Hepatocyte (in vitro differentiated cells): ENCODE measurements at regions not wholly inside any gene's neighbourhood (a gene's known extent, or its start where the extent isn't known, plus 50 kb on each side); places are given as distances from the start of the nearest gene placed in this dataset.
"Not testable (repeated sequence)": the region's sequence is repeated elsewhere in the genome, so short reads cannot be mapped to it uniquely, and the experiment has no call there.

Source experiments
- DNase-seq: peaks from one replicate; pipeline ENCODE4 v3.0.0-alpha.2; 2016; ENCODE audit warnings: low spot score
- H2AFZ ChIP-seq: fragments of 200-600 bp; sonication (generic); 2 replicates; pipeline ENCODE4 v1.6.0; 2016; ENCODE audit warnings: antibody characterized with exemption, mild to moderate bottlenecking
- H3K27ac ChIP-seq: fragments of 200-600 bp; sonication (generic); 2 replicates; pipeline ENCODE4 v1.5.1; 2016; ENCODE audit warnings: mild to moderate bottlenecking
- H3K27me3 ChIP-seq: fragments of 200-600 bp; sonication (generic); 2 replicates; pipeline ENCODE4 v1.6.1; 2016
- H3K36me3 ChIP-seq: fragments of 200-600 bp; sonication (generic); replicated peaks from 2 replicates; pipeline ENCODE4 v1.5.1; 2016; ENCODE audit warnings: low read depth; ENCODE audit not compliant: insufficient read depth
- H3K4me1 ChIP-seq: fragments of 200-600 bp; sonication (generic); 2 replicates; pipeline ENCODE4 v1.5.1; 2016; ENCODE audit warnings: mild to moderate bottlenecking, moderate library complexity; ENCODE audit not compliant: insufficient read depth
- H3K4me2 ChIP-seq: fragments of 200-600 bp; sonication (generic); 2 replicates; pipeline ENCODE4 v1.6.0; 2016
- H3K4me3 ChIP-seq: fragments of 200-600 bp; sonication (generic); 2 replicates; pipeline ENCODE4 v1.5.1; 2016; ENCODE audit warnings: mild to moderate bottlenecking
- H3K79me2 ChIP-seq: fragments of 200-600 bp; sonication (generic); 2 replicates; pipeline ENCODE4 v1.6.0; 2017; ENCODE audit warnings: mild to moderate bottlenecking
- H3K9me2 ChIP-seq: fragments of 200-600 bp; sonication (generic); replicated peaks from 2 replicates; pipeline ENCODE4 v1.6.0; 2017; ENCODE audit warnings: mild to moderate bottlenecking; ENCODE audit not compliant: insufficient read depth
- H3K9me3 ChIP-seq: fragments of 200-600 bp; sonication (generic); 2 replicates; pipeline ENCODE4 v1.5.1; 2016; ENCODE audit warnings: low read depth, mild to moderate bottlenecking
- H4K20me1 ChIP-seq: fragments of 200-600 bp; sonication (generic); 2 replicates; pipeline ENCODE4 v1.6.0; 2016; ENCODE audit warnings: mild to moderate bottlenecking; ENCODE audit not compliant: insufficient read depth, poor library complexity, severe bottlenecking
- CTCF ChIP-seq: fragments of 200-600 bp; sonication (generic); IDR thresholded peaks from 2 replicates; pipeline ENCODE4 v1.5.1; 2016; ENCODE audit warnings: antibody characterized with exemption, mild to moderate bottlenecking; ENCODE audit not compliant: poor library complexity
- EZH2 ChIP-seq: fragments of 200-600 bp; sonication (generic); IDR thresholded peaks from 2 replicates; pipeline ENCODE4 v1.6.1; 2016; ENCODE audit warnings: antibody characterized with exemption, mild to moderate bottlenecking, borderline replicate concordance
- EZH2phosphoT487 ChIP-seq: fragments of 200-600 bp; sonication (generic); IDR thresholded peaks from one replicate; pipeline ENCODE4 v1.6.1; 2018; ENCODE audit warnings: antibody characterized with exemption, mild to moderate bottlenecking, low read depth, moderate library complexity; ENCODE audit not compliant: unreplicated experiment, severe bottlenecking
- WGBS: methylation state at CpG from one replicate; pipeline ENCODE4 v1.1.6; 2016; ENCODE audit warnings: low lambda C conversion rate; ENCODE audit errors: missing lambda C conversion rate; 5-methylcytosine and 5-hydroxymethylcytosine counted together

GRCh38 chr5:87529486-87530076 is 116.9 kb upstream of the CCNH start:
- Histone ChIP-seq H3K9me2 (no peaks in the 10 kb centered on the region), H3K4me3 (no peak overlapping the region), H3K27ac (no peak overlapping the region), H3K79me2 (no peaks in the 10 kb centered on the region), H3K36me3 (no peaks in the 10 kb centered on the region), H3K9me3 (no peaks in the 10 kb centered on the region), H2AFZ (no peak overlapping the region), H4K20me1 (no peaks in the 10 kb centered on the region), H3K4me1 (no peaks in the 10 kb centered on the region), H3K4me2 (no peak overlapping the region), H3K27me3 (no peaks in the 10 kb centered on the region)
- no peak for TF ChIP-seq EZH2phosphoT487
- TF ChIP-seq EZH2, result no peak
- TF ChIP-seq CTCF, result no peak
- WGBS, result 100% methylated on average over 1 of the region's 1 CpG
- DNase-seq, result no peak

- Histone ChIP-seq H3K27ac (no peak overlapping the region), H3K4me2 (no peak overlapping the region), H3K9me3 (no peaks in the 10 kb centered on the region), H3K9me2 (no peaks in the 10 kb centered on the region), H3K4me1 (no peaks in the 10 kb centered on the region), H3K36me3 (no peaks in the 10 kb centered on the region), H3K4me3 (no peak overlapping the region), H3K79me2 (no peaks in the 10 kb centered on the region), H4K20me1 (no peaks in the 10 kb centered on the region), H3K27me3 (no peaks in the 10 kb centered on the region), H2AFZ (no peak overlapping the region)
- no peak for DNase-seq
- 62% methylated on average over 2 of the region's 2 CpGs for WGBS
- TF ChIP-seq EZH2phosphoT487 (no peak), CTCF (no peak), EZH2 (no peak)
Observed at GRCh38 chr5:87526131-87526530, 113.4 kb upstream of the CCNH start.

- Histone ChIP-seq H3K4me2 (no peak overlapping the region), H3K79me2 (no peaks in the 10 kb centered on the region), H3K9me2 (no peaks in the 10 kb centered on the region), H3K27ac (no peak overlapping the region), H3K27me3 (no peaks in the 10 kb centered on the region), H3K36me3 (no peaks in the 10 kb centered on the region), H3K4me1 (no peaks in the 10 kb centered on the region), H3K4me3 (no peak overlapping the region), H2AFZ (no peak overlapping the region), H4K20me1 (no peaks in the 10 kb centered on the region), H3K9me3 (no peaks in the 10 kb centered on the region)
- DNase-seq, result no peak
- no peak for TF ChIP-seq EZH2
- TF ChIP-seq CTCF, result no peak
- 28% methylated on average over 9 of the region's 9 CpGs for WGBS
Observed at GRCh38 chr5:87524217-87524616, 111.5 kb upstream of the CCNH start.

- H3K27me3 ChIP-seq, DNase-seq, H3K4me3 ChIP-seq, H3K4me2 ChIP-seq, H2AFZ ChIP-seq, H3K27ac ChIP-seq, H3K4me1 ChIP-seq, H3K36me3 ChIP-seq, H3K79me2 ChIP-seq, H3K9me2 ChIP-seq, H4K20me1 ChIP-seq, H3K9me3 ChIP-seq: not testable (repeated sequence)
- 58% methylated on average over 3 of the region's 3 CpGs for WGBS
Observed at GRCh38 chr5:87511778-87512177, 99.0 kb upstream of the CCNH start.
